HG03064 (cell line): ENCODE measurements at regions not wholly inside any gene's neighbourhood (a gene's known extent, or its start where the extent isn't known, plus 50 kb on each side); places are given as distances from the start of the nearest gene placed in this dataset.
"Not testable (repeated sequence)": the region's sequence is repeated elsewhere in the genome, so short reads cannot be mapped to it uniquely, and the experiment has no call there.

Source experiments
- ATAC-seq: cut with Tn5 transposase; IDR thresholded peaks from one replicate; pipeline ENCODE4 v1.9.1; 2021; ENCODE audit warnings: low read depth; ENCODE audit not compliant: unreplicated experiment

DNA sequence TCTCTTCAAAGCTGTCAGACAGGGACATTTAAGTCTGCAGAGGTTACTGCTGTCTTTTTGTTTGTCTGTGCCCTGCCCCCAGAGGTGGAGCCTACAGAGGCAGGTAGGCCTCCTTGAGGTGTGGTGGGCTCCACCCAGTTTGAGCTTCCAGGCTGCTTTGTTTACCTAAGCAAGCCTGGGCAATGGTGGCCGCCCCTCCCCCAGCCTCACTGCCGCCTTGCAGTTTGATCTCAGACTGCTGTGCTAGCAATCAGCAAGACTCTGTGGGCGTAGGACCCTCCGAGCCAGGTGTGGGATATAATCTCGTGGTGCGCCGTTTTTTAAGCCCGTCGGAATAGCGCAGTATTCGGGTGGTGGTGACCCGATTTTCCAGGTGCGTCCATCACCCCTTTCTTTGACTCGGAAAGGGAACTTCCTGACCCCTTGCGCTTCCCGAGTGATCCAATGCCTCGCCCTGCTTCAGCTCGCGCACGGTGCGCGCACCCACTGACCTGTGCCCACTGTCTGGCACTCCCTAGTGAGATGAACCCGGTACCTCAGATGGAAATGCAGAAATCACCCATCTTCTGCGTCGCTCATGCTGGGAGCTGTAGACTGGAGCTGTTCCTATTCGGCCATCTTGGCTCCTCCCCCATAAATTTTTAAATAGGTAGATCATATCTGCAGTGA is 785.1 kb downstream of the TDRD15 start:
- ATAC-seq: not testable (repeated sequence)

DNA sequence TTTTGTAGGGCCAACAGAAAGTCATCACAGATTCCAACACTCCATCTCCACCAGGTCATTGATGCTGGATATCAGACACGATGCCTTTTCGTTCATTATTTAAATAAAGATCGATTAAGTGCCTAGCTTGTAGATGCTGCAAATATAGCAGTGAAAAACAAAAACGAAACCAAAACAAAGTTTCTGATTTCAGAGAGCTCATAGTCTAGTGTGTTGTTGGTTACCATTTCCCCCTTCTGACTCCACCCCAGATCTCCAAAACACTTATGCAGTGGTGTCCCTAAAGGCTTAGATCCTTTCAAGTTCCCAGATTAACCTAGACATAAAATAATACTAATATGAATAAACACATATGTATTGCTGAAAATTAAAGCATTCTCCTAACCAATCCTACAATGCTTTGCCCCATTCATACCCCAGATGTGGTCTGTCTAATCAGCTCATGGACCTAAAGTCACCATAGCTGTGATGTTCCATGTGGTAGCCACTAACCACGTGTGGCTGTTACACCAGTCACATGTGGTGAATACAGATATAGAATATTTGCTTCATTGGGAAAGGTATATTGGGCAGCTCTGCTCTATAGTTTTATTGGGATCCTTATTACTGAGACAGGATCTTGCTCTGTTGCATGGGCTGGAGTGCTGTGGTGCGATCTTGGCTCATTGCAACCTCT is 787.2 kb downstream of the TDRD15 start:
- no peak for ATAC-seq

DNA sequence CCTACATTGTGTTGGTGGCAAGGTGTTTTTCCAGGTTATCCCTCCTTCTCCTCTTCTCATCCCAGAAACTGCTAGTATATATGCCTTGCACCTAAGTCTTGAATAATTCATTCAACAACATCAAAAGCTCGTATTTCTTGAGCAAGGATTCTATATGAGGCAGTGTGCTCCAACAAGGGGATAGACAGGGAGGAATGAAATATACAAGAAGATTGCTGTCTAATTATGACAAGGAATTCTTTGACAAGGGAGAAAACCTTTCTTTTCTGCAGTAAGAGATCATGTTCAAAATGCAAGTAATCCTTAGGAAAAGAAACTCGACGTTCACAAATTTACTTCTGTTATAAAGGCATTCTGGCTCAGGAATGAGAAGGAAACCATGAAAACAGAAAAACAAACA is 788.6 kb downstream of the TDRD15 start:
- no peak for ATAC-seq

DNA sequence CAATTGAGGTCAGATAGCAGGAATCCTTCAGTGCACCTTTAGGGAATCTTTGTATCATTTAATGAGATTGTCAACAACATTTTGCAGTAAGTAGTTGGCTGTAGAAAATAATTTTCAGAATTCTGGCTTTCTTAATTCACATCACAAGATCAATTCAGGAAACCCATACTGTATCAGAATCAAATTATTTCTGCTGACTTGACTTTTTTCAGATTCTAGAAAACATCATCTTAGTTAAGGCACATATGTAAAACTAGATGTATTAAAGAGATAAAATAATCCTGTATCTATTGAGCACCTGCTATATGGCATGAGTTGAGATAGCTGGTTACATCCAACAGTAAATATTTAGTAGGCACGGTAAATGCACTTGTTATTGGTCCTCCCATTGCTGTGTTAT is 791.4 kb downstream of the TDRD15 start:
- no peak for ATAC-seq

- ATAC-seq: no peak
These were observed 793.3 kb downstream of the TDRD15 start for GRCh38 chr2:21916934-21917522.

DNA sequence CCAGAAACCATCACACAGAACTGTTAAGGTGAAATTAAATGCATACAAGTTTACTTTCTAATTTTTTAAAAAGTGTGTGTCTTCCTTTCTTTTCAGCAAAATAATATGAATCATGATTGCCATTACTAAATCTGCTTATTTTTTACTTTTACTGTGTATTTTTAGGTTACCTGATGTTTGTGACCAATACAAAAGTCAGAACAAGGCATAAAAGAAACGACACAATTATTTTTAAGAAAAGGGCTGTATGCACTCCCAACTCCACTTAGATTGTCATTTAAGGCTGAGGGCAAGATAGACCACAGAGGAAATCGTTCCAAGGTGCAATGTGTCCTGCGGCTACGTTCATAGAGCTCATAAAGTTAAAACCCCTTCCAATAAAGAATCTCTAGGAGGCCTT is 797.0 kb downstream of the TDRD15 start:
- no peak for ATAC-seq

- ATAC-seq: peak; percentile 72
These were observed 801.0 kb downstream of the TDRD15 start for GRCh38 chr2:21924640-21925285.

- no peak for ATAC-seq
These were observed 804.5 kb downstream of the TDRD15 start for GRCh38 chr2:21928292-21928691.

- no peak for ATAC-seq
These were observed 806.5 kb downstream of the TDRD15 start for GRCh38 chr2:21930226-21930625.

DNA sequence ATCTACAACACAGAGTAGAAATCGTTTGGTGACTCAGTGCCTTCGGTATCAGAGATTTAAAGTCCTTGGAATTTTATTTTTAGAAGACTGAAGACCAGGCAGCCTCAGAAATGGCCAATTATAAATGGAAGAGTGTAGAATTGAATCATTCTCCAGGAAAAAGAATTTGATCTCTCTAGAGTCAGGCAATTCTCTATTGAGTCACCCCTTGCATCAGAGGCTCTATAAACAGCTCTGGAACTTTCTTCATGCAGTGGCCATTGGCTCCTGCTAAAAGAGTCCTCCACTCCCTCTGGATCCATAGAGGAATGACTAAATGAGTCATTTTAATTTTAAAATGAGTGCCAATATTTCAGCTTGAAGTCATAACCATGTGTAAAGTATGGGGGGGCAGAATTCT is 816.2 kb downstream of the TDRD15 start:
- no peak for ATAC-seq

GRCh38 chr2:21944536-21944935 is 820.8 kb downstream of the TDRD15 start:
- no peak for ATAC-seq

DNA sequence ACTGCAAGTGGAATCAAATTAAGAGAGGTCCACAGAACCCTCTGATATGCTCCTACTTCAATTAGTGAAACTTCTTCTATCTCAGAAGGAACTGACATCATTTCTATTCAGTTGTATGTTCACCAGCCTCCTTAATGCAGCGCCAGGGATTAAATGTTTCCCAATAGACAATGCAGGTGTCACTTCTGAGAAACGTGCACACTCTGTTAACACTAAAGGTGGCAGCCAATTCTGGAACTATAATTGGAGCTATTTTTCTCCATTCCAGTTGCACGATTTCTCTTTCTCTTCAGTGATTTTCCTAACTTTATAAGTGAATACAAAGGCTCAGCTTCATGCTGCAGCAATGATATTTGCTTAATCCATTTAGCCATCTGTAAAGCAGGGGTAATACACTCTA is 821.9 kb downstream of the TDRD15 start:
- no peak for ATAC-seq

- ATAC-seq: no peak
These were observed 823.3 kb downstream of the TDRD15 start for GRCh38 chr2:21947046-21947445.

DNA sequence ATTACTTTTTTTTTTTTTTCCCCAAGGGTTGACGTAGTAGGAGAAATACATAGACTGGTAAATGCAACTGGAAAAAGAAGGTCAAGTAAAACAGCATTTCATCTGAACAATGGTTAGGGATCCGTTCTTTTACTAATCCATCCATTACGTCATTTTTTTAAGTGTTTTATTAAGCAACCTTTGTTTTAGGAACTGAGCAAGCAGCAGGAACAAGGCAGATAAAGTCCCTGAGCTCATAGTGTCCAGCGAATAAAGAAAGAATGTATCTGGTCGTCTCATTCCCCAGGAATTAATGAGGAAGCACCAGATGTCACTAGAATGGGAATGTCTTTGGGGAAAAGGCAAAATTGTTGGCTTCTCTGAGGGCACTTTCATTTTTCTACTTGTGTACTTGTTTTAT is 842.4 kb downstream of the TDRD15 start:
- no peak for ATAC-seq

DNA sequence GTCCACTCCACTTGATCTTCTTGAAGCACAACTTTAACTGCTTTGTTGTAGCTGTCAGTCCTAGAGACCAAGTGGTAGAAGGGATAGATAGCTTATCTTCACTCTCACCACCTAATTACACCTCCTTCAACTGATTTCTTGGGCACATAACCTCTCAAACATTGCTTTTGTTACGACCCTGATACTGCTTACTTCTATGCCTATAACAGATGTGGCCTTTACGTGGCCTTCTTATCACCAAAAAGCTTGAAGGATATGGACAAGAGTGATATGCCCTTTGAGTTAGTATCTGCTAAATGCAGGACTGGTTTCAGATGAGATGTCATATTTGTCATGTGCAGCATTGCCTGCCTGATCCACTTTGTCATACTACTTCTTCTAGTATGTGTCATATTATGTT is 847.2 kb downstream of the TDRD15 start:
- no peak for ATAC-seq

DNA sequence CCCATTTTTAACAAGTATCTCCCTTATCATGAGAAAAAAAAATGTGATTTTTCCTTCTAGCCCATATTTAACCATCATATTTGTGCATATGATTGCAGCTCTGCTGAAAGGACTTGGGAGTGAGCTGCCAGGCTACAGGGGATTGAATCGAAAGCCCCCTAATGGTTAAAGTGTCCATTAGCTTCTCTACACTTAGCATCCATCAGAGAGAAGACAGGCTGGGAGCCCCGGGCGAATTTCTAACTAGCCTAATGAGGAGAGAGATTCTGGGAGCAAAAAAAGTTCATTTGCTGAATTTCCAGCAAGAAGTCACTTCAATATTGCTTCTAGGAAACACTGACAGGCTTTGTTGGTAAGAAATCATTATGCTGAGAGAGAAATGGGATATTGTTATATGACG is 848.8 kb downstream of the TDRD15 start:
- ATAC-seq: no peak

DNA sequence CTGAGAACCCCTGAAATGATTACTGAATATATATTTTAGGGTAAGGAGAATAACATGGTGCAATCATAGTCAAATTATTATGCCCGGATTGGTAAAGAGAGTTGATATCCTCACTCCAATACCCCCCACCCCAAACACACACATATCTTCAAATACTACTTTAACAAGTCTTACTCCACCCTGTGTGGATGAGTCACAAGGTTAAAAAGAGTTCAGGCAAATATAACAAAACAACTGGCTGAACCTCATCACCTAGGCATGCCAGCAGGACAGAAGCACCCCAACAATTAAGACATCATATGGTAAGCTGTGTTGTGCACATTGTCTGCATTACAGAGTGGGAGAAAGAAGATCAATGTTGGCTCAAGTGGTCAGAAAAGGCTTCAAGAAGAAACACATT is 857.4 kb downstream of the TDRD15 start:
- no peak for ATAC-seq

- no peak for ATAC-seq
These were observed 869.2 kb downstream of the TDRD15 start for GRCh38 chr2:21993002-21993401.

- ATAC-seq: no peak
These were observed 872.6 kb downstream of the TDRD15 start for GRCh38 chr2:21996339-21996738.

DNA sequence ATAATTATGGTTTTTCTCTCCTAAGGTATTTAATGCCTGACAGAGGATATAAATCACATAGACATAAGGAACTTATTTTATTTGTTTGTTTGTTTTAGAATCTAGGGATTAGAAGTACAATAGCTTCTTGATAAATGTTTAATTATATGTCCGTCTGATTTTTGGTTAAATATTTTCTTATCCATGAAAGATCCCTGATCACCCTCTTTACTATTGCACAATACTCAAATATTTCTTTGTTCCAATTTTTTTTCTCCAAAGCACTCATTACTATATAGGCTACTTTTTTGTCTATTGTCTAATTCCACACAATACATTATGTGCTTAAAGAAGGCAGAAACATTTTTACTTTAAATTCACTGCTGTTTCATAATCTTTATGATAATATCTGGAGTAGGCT is 875.8 kb downstream of the TDRD15 start:
- ATAC-seq: no peak

DNA sequence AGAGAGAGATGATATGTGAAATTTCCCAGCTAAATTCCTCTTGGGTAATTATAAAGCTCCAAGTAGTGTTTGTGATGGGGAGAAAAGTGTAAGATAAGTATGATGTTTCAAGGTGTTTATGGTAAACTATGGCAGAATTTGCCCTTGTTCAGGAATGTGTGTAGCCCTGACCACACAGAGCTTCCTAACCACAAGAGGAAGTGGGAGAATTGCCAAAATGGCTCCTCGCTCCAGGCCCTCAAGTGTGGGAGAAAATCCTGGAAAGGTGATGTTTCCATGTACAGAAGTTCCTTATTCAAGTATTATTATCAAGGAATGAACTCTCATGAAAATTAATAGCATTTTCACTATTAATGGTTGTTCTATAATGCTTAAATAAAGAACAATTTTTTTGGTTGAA is 878.3 kb downstream of the TDRD15 start:
- no peak for ATAC-seq

- ATAC-seq: no peak
These were observed 879.5 kb downstream of the TDRD15 start for GRCh38 chr2:22003270-22003669.
